ENCODE measurements at regions not wholly inside any gene's neighbourhood (a gene's known extent, or its start where the extent isn't known, plus 50 kb on each side); places are given as distances from the start of the nearest gene placed in this dataset.
"Not testable (repeated sequence)": the region's sequence is repeated elsewhere in the genome, so short reads cannot be mapped to it uniquely, and the experiment has no call there.

GRCh38 chr6:86730772-86731171 lies 206.6 kb upstream of the HTR1E start:
- not testable (repeated sequence) for DNase-seq

- DNase-seq = no peak
Observed at GRCh38 chr6:86730216-86730615, 207.1 kb upstream of the HTR1E start.

GRCh38 chr6:86728976-86729375 lies 208.4 kb upstream of the HTR1E start:
- DNase-seq = no peak

GRCh38 chr6:86724695-86725094 lies 212.6 kb upstream of the HTR1E start:
- no peak for DNase-seq

GRCh38 chr6:86723729-86724128 lies 213.6 kb upstream of the HTR1E start:
- DNase-seq = no peak

- DNase-seq = no peak
Observed at GRCh38 chr6:86723151-86723550, 214.2 kb upstream of the HTR1E start.

GRCh38 chr6:86722131-86722530 lies 215.2 kb upstream of the HTR1E start:
- DNase-seq = no peak

- DNase-seq = no peak
Observed at GRCh38 chr6:86715676-86716075, 221.7 kb upstream of the HTR1E start.

- DNase-seq = no peak
Observed at GRCh38 chr6:86712039-86712438, 225.3 kb upstream of the HTR1E start.

- DNase-seq = no peak
Observed at GRCh38 chr6:86707545-86708120, 229.7 kb upstream of the HTR1E start.

- no peak for DNase-seq
Observed at GRCh38 chr6:86706449-86706848, 230.9 kb upstream of the HTR1E start.

- DNase-seq = not testable (repeated sequence)
Observed at GRCh38 chr6:86701228-86701627, 236.1 kb upstream of the HTR1E start.

- no peak for DNase-seq
Observed at GRCh38 chr6:86686496-86686895, 250.8 kb upstream of the HTR1E start.

GRCh38 chr6:86685230-86685797 lies 252.0 kb upstream of the HTR1E start:
- no peak for DNase-seq

- DNase-seq = no peak
Observed at GRCh38 chr6:86683132-86683908, 254.0 kb upstream of the HTR1E start.

GRCh38 chr6:86682297-86682696 lies 255.0 kb upstream of the HTR1E start:
- DNase-seq = no peak

GRCh38 chr6:86681140-86681539 lies 256.2 kb upstream of the HTR1E start:
- DNase-seq = not testable (repeated sequence)

- DNase-seq = not testable (repeated sequence)
Observed at GRCh38 chr6:86672125-86672524, 265.2 kb upstream of the HTR1E start.

GRCh38 chr6:86657192-86657591 lies 280.1 kb upstream of the HTR1E start:
- no peak for DNase-seq

- DNase-seq = no peak
Observed at GRCh38 chr6:86629123-86629522, 308.2 kb upstream of the HTR1E start.

- DNase-seq = no peak
Observed at GRCh38 chr6:86619428-86619827, 317.9 kb upstream of the HTR1E start.

- DNase-seq = no peak
Observed at GRCh38 chr6:86615299-86615698, 322.0 kb upstream of the HTR1E start.

GRCh38 chr6:86609549-86610388 lies 327.6 kb upstream of the HTR1E start:
- DNase-seq = no peak

Measured in NCI-H1417 treated with DMSO at 0.1 percent for 48 hours (cell line).